ENCODE measurements at regions not wholly inside any gene's neighbourhood (a gene's known extent, or its start where the extent isn't known, plus 50 kb on each side); places are given as distances from the start of the nearest gene placed in this dataset.

DNA sequence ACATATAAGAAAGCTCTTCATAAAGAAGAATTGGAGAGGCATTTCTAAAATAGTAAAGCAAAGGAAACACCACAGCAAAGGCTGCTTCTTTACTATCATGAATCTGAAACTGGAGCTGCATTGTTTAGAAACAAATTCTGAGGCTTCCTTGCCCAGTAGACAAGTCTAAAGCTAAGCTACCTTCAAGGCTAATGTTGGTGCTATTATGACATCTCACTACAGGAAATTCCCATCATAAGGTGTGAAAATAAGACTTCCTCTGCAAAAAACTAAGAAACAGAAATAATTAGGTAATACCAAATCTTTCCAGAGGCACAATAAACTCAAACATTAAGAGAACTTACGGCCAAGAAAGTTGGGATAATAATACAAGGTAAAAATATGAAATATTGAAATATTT is 89.9 kb upstream of the P3H2 start:
- Histone ChIP-seq H3K4me3 (replicated peaks in 1 of 4; ENCODE audit: control extremely low read depth in 1 of 4, insufficient read depth in 1 of 4, low read depth in 3 of 4, low read length in 4 of 4) (no peak overlapping the region), H3K4me1 (ENCODE audit: control insufficient read depth, extremely low read depth, insufficient read depth, low read length) (no peaks in the 10 kb centered on the region), H3K79me2 (ENCODE audit: control insufficient read depth, insufficient read depth, low read length) (no peaks in the 10 kb centered on the region), H3K9me3 (ENCODE audit: control insufficient read depth, insufficient read depth, low read depth, low read length) (no peaks in the 10 kb centered on the region), H2AFZ (ENCODE audit: low read length) (no peak overlapping the region), H3K4me2 (ENCODE audit: extremely low read depth, insufficient read depth, low read length) (no peak overlapping the region), H3K27ac (ENCODE audit: insufficient read depth, low read length) (no peak overlapping the region), H3K36me3 (ENCODE audit: control insufficient read depth, insufficient read depth, low read length) (no peaks in the 10 kb centered on the region), H3K9ac (ENCODE audit: insufficient read depth, low read length) (no peak overlapping the region), H4K20me1 (ENCODE audit: control insufficient read depth, extremely low read depth, insufficient read depth, low read length) (no peaks in the 10 kb centered on the region), H3K27me3 (ENCODE audit: control insufficient read depth, insufficient read depth, low read length) (no peaks in the 10 kb centered on the region)
- DNase-seq (ENCODE audit: low read depth in 2 of 2): no peak
- TF ChIP-seq EZH2 (IDR thresholded peaks at IDR 0.05; ENCODE audit: low read length, missing control alignments) (no peak), CTCF (conservative IDR thresholded peaks at IDR 0.05 in 1 of 2, IDR thresholded peaks at IDR 0.05 in 1 of 2; ENCODE audit: low read depth in 1 of 2, low read length in 2 of 2) (no peak)

DNA sequence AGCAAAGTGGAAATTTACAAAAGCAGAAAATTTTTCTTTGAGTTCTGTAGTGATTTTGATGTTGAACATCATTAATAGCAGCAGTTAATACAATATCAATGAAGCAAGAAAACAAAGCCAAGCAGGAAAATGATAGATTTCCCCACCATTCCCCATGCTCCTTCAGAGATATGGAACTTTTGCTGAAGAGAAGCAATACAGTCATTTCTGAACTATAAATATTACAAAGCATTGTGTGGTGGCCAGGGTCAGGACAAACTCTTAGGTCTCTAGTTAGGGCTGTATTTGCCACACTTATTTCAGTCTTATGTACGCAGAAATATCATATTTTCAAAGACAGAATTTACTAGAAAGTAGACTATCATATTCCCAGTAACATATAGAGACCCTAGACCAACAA is 88.8 kb upstream of the P3H2 start:
- H3K27ac ChIP-seq (ENCODE audit: insufficient read depth, low read length): no peak overlapping the region
- H3K4me1 ChIP-seq (ENCODE audit: control insufficient read depth, extremely low read depth, insufficient read depth, low read length): no peaks in the 10 kb centered on the region
- H2AFZ ChIP-seq (ENCODE audit: low read length): no peak overlapping the region
- H3K36me3 ChIP-seq (ENCODE audit: control insufficient read depth, insufficient read depth, low read length): no peaks in the 10 kb centered on the region
- TF ChIP-seq CTCF (conservative IDR thresholded peaks at IDR 0.05 in 1 of 2, IDR thresholded peaks at IDR 0.05 in 1 of 2; ENCODE audit: low read depth in 1 of 2, low read length in 2 of 2): no peak
- H3K9me3 ChIP-seq (ENCODE audit: control insufficient read depth, insufficient read depth, low read depth, low read length): no peaks in the 10 kb centered on the region
- no peak overlapping the region for H3K4me2 ChIP-seq (ENCODE audit: extremely low read depth, insufficient read depth, low read length)
- DNase-seq (ENCODE audit: low read depth in 2 of 2): no peak
- no peaks in the 10 kb centered on the region for H4K20me1 ChIP-seq (ENCODE audit: control insufficient read depth, extremely low read depth, insufficient read depth, low read length)
- H3K79me2 ChIP-seq (ENCODE audit: control insufficient read depth, insufficient read depth, low read length): no peaks in the 10 kb centered on the region
- no peaks in the 10 kb centered on the region for H3K27me3 ChIP-seq (ENCODE audit: control insufficient read depth, insufficient read depth, low read length)
- H3K4me3 ChIP-seq (replicated peaks in 1 of 4; ENCODE audit: control extremely low read depth in 1 of 4, insufficient read depth in 1 of 4, low read depth in 3 of 4, low read length in 4 of 4): no peak overlapping the region
- no peak overlapping the region for H3K9ac ChIP-seq (ENCODE audit: insufficient read depth, low read length)

DNA sequence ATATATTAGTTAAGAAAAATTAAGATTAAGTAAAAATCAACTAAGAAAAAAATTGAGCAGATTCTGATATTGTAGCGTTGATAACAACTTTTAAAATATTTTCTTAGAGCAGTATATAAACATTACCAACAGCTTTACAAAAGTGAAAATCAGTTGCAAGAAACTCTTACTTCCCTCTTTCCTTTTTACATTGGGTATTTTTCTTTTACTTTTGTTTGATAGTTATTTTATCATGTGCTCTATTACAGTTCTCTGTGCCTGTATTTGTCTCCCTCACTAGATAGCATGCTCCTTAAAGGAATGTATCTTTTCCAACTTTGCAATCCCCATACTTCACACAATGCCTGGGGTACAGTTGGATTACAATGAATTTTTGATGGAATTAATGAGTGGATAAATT is 87.5 kb upstream of the P3H2 start:
- no peaks in the 10 kb centered on the region for H3K9me3 ChIP-seq (ENCODE audit: control insufficient read depth, insufficient read depth, low read depth, low read length)
- H3K79me2 ChIP-seq (ENCODE audit: control insufficient read depth, insufficient read depth, low read length): no peaks in the 10 kb centered on the region
- DNase-seq (ENCODE audit: low read depth in 2 of 2): no peak
- no peaks in the 10 kb centered on the region for H3K4me1 ChIP-seq (ENCODE audit: control insufficient read depth, extremely low read depth, insufficient read depth, low read length)
- no peak overlapping the region for H3K9ac ChIP-seq (ENCODE audit: insufficient read depth, low read length)
- H3K27me3 ChIP-seq (ENCODE audit: control insufficient read depth, insufficient read depth, low read length): no peaks in the 10 kb centered on the region
- H3K27ac ChIP-seq (ENCODE audit: insufficient read depth, low read length): no peak overlapping the region
- no peak overlapping the region for H3K4me2 ChIP-seq (ENCODE audit: extremely low read depth, insufficient read depth, low read length)
- no peak overlapping the region for H3K4me3 ChIP-seq (replicated peaks in 1 of 4; ENCODE audit: control extremely low read depth in 1 of 4, insufficient read depth in 1 of 4, low read depth in 3 of 4, low read length in 4 of 4)
- H3K36me3 ChIP-seq (ENCODE audit: control insufficient read depth, insufficient read depth, low read length): no peaks in the 10 kb centered on the region
- H4K20me1 ChIP-seq (ENCODE audit: control insufficient read depth, extremely low read depth, insufficient read depth, low read length): no peaks in the 10 kb centered on the region
- TF ChIP-seq EZH2 (IDR thresholded peaks at IDR 0.05; ENCODE audit: low read length, missing control alignments) (no peak), CTCF (conservative IDR thresholded peaks at IDR 0.05 in 1 of 2, IDR thresholded peaks at IDR 0.05 in 1 of 2; ENCODE audit: low read depth in 1 of 2, low read length in 2 of 2) (no peak)
- no peak overlapping the region for H2AFZ ChIP-seq (ENCODE audit: low read length)
